ENCODE measurements at regions not wholly inside any gene's neighbourhood (a gene's known extent, or its start where the extent isn't known, plus 50 kb on each side); places are given as distances from the start of the nearest gene placed in this dataset.

DNA sequence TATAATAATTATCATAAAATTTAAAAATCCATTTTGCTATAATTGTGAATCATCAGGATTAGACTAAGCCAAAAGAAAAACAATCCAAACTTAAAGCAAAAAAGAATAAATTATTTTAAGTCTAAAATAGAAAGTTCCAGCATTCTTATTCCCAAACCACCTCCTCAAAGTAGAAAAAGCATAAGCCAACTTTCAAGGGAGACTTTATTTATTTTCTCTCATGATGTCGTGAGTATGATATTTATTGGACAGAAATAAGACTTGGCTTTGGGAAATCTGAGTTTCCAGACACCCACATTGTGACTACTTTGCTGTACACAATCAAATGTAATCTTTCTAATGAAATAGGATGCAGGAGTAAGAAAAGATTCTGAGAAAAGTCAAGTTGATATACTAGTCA is 372.1 kb downstream of the MTRR start:
- no peak for DNase-seq (ENCODE audit: low spot score)

DNA sequence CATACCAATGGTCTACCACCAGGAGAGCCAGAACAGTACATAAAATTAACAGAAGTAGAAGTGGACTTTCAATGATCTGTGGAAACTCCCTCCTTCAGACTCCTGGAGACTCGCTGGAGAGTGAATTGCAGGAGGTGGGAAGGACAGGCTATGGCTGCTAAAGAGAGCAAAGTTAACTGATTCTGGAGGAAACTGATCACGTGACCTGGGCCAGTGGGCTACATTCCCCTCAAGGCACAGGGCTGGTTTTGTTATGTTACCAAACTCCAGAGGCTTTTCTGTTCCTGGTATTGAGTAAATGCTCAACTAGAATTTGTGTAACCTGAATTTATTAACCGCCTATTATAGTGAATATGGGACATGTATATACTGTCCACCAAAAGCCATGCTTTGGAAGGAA is 372.6 kb downstream of the MTRR start:
- no peak for DNase-seq (ENCODE audit: low spot score)

DNA sequence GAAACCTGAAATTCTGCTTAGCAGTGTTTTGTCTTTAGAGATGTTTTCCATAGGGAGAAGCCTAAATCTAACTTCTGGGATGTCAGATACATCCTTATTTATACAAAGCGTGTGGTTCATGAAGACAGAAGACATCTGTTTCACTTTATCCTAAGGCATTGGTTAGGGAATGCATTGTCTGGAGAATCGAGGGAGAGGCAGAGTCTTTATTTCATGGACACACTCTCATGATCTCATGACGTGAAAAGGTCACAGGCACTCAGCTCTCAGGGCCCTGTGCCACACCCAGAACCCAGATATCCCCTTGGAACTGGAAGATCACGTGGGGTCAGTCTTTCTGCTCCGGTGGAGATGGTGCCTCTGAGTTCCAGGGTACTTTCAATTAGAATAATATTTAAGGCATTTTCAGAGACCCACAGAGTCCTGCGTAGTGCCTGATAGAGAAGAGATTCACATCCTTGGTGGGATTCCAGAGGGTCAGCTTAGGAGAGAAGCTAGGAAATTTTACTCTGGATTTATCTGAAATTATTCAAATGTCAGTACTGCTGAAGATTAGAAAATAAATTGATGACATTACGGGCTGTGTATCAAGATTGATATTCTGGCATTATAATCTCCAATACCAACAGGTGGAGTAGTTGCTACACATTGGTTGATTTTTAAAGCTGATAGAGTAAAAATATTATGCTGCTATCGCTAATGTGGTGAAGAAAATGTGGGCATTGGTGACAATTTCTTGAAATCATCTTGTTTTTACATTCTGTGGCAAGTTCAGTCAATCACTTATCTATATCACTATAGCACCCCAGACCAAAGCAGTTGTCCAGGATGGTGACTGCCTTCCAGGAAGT is 378.3 kb downstream of the MTRR start:
- no peak for DNase-seq (ENCODE audit: low spot score)

DNA sequence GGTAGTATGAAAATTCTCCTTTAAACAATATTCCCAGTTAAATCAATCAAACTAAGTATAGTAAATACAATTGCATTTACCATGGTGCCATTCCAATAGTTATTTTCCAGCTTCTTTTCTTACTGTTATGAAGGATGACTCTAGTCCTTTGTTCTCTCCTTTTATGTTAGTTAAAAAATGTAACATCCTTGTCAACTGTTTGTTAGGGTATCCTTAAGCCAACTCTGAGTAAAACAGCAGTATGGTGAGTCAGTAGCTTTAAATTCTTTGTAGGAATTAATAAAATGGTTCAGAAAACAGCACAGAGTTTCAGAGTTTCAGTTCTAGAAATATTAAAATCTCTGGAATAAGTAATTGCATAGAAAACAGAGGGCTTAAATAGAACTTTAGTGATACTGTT is 384.4 kb downstream of the MTRR start:
- no peak for DNase-seq (ENCODE audit: low spot score)

DNA sequence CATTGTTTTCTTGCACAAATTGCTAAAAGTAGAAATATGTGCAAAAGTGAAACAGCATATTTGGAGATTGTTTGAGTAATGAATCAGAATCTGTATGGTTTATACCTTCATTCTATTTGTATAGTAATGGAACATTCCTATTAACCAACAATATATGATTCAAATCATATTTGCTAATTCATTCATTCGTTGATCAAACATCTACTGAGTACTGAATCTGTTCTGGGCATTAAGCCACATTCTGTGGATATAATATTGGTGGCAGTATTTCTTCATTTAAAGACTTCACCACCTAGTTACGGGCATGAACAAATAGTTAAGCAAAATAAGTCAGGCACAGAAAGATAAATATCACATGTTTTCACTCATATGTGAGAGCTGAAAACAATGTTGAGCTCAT is 385.7 kb downstream of the MTRR start:
- no peak for DNase-seq (ENCODE audit: low spot score)

DNA sequence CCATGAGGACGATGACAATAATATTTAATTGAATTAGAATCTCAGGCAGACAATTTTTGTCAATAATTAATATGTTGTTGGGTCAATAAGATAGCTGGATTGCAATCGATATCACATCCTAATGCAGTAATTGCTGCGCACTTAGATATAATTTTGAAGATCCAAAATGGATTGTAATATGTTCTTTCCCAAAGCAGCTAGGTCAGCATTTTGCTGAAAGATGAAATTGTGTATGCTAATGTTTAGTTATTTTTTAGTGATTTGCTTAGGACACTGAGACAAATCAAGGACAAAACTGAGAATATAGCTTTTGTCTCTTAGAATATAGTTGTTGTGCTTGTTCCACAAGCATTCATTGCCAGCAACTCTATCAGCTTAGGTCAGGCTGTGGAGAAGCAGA is 389.9 kb downstream of the MTRR start:
- no peak for DNase-seq (ENCODE audit: low spot score)

DNA sequence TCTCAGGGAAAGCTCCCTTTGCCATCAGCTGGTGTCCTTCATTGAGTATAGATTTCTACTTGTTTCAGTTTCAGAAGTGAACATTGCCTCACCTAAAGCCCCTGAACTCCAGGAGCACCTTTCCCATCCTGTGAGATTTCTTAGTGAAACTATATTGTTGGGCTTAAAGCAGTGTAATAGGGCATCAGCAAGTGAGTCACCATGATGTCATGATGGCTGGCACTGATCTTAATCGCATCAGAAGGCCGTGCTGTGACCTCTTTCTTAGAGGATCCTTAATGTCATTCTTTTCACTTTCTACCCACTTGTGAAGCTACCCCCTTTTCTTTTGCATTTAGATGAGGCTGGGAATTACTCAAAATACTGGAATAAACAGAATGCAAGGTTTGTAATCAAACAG is 401.3 kb downstream of the MTRR start:
- DNase-seq (ENCODE audit: low spot score) = no peak

DNA sequence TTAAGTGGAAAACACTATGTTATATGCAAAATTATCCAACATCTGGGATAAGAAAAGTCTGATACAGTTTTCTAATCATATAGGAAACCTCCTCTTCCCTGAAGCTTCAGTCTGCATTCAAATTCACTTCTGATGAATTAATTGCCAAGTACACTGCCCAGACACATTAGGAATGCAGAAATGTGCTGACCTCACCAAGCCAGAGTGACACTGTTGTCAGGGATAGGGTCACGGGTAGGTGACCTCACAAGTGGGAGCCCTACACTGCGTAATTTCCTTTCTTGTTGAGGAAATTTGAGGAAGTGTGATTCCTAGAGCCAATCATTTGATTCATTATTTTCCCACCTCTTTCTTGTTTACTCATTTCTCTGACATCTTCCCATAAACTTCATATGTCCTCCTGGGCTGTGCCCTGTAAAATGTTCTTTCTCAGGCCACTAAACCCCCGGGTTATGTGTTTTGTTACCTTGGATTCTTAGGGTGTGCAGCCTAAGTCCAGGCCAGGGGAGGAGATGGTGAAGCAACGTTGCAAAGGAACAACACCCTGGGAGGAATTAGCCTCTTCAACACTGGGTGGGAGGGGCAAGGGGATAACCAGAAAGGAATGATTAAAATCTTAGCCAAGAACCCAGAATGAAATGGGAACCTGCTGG is 411.9 kb downstream of the MTRR start:
- DNase-seq (ENCODE audit: low spot score) = no peak

DNA sequence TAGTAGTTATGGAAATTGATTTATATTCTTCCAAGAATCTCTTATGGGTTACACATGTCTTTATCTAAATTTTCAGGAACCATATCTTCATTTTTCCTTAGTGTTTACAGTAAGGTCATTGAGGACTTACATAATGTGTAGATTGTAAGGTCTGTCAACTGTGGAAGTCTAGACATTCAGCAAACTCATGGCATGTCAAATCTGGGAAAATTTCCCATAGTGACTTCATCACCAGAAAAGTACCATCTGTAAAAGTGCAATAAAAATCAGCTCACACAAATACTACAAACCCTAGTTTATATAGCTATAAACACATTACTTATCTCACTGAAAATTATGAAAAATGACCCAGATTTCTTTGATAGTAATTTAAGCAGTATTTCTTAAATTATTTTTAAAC is 419.4 kb downstream of the MTRR start:
- no peak for DNase-seq (ENCODE audit: low spot score)

DNA sequence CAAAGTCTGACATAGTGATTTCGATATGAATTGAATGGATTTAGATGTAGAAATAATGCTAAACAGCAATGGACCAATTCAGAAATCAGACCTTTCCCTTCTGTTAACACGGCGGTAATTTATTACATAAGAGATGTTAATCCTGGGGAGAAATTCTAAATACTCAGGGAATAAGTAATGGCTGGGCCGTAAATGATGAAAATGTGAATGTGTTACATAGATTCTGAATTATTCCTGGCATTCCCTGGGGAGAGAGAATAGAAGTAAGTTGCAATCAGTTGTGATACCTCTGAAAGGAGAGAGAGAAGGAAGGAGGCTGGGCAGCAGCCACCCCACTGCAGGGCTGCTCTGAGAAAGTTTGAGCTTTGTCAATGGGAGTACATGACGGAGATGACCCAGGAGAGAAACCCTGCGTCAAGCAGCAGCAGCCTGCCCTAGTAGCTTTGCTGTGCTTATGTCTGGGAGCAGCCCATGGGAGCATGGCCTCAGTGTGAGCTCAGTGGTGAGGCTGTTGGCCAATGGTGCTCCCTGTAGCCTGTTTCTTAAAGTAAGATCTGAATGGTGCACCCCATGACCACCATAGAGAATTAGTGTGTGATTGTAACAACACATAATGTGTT is 420.1 kb downstream of the MTRR start:
- no peak for DNase-seq (ENCODE audit: low spot score)

DNA sequence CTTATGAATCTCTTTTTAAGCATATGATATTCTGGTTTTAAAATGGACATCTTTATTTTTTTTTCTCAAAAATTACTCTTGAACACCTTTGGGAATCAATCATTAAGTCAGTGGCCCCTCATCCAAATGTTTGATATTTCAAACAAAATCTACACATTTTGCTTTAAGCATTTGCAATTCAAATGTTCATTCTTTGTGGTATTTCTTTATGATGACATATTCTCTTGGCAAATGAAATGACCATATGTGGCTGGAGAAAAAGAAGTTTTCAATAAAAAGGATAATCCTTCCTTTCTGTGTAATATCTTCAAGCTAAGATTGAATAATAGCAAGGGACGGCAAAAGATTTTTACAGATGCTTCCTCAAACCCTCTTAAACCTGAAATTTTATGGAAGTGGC is 420.8 kb downstream of the MTRR start:
- DNase-seq (ENCODE audit: low spot score) = no peak

DNA sequence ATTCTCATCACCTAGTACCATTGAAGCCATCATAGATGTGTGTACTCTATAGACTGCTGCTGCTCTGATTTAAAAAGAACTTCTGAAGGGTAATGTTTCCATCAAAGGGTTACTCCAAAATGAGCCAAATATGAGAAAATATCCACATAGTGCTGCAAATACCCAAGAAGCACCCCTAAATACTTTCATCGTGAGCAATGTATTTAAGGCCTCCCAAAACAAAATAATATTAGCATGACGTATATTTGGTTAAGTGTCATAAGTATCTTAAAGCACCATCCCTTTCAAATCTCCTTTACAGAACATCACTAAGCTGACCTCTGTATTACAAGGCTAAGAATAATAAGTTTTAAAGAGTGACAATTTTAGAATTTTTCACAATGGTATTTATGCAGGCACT is 421.8 kb downstream of the MTRR start:
- no peak for DNase-seq (ENCODE audit: low spot score)

DNA sequence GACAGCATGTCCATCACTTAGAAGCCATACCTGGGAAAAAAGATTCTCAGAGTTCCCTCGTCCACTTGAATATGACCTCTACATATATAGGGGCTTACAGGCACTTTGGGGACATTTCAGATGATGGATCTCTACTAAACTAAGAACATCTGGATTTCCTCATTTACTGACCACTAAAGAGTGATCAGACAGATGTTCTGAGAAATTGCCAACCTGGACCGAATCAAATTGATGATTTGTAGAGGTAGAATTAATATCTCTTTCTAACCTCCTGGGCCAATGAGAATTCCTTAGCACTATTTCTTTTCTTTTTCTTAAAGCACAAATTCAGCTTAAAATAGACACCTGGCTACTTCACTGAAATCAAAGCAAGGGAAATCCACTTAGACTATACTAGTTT is 422.7 kb downstream of the MTRR start:
- DNase-seq (ENCODE audit: low spot score) = no peak

DNA sequence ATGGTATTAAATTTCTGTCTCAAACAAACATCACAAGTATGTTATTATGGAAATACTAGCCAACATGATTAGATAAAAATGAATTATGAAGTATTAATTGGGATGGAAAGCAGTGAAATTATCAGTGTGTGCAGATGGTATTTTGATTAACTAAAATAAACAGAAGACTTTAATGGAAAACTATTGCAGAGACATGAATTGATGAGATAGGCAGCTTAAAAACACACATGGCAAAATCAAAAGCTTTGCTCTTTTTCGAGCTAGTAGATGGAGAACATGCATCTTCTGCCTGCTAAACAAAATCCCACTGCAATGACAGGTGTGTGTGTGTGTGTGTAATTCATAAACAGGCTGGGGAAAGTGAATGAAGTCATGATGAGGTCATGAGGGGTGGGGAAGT is 426.2 kb downstream of the MTRR start:
- no peak for DNase-seq (ENCODE audit: low spot score)

DNA sequence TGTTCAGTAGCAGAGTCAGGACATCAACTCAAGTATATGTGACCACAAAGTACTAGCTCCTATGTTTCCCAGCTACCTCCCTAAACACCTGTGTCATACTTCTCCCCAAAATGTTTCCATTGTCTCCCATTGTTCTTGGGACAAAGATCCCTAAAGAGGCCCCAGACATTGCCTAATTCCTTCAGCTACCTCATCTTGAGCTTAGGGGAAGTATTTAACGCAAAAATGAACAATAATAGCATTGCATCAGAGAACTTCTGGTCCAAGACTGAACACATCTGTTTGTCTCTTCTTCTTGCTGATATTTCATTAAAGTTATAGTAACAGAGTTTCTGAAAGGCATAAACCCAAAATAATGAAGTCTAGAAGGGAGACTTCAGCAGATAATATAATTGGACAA is 430.8 kb downstream of the MTRR start:
- DNase-seq (ENCODE audit: low spot score) = no peak

DNA sequence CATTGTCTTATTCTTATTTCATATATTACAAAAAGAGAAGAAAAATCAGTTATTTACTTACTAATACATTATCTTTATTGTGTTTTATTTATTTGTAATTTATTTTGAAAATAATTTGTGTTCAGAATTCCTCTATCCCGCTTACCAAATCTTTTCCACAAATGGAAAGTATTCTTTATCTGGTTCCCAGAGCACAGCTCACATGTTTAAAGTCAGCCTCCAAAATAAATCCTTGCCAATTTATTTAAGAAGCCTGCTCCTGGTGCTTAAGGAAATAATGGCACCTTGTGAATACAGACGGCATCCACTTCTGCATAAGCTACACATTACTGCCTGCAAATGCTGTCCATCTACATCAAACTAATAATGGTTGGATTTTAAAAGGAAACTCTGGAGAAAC is 435.4 kb downstream of the MTRR start:
- DNase-seq (ENCODE audit: low spot score) = no peak

DNA sequence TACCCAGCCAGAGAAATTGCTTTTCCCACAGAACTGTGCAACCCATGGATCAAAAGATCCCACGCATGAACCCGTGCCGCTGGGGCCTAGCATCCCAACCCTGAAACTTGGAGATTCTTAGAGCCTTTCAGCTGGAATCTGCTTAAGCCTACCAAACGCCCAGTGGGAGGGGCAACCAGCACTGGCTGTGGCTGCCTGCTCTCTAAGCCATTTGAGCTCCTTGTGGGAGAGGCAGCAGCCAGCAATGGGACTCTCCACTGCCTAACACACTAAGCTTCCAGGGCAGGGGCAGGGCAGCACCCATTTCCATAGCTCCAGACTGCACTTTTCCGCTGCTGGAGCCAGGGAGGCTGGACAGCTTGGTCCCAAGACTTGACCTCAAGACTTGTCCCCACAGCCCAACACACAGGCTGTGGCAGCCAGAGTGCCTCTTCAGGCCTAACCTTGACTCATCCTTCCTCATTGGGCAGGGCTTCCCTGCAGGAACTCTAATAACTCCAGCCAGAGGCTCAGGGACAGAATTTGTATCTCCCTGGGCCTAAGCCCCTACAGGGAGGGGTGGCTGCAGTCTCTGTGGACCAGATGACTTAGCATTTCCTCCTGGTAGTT is 437.4 kb downstream of the MTRR start:
- DNase-seq (ENCODE audit: low spot score) = no peak

DNA sequence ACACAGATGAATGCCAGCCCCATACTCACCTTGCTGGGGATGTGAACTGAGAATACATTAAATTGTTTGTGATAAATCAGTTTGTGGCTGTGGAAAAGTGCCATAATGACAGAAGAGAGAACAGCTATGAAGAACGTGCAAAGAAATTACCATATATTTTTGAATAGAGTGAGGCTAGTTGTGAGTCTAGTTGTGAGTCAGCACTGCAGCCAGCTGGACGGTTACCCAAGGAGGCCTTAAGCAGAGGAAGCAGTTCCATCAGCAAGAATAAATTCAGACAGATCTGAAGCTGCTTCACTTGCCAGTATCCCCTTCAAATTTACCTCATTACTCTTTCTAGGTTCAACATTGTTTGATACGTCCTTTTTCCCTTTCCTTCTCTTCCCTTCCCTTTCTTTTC is 446.0 kb downstream of the MTRR start:
- no peak for DNase-seq (ENCODE audit: low spot score)

DNA sequence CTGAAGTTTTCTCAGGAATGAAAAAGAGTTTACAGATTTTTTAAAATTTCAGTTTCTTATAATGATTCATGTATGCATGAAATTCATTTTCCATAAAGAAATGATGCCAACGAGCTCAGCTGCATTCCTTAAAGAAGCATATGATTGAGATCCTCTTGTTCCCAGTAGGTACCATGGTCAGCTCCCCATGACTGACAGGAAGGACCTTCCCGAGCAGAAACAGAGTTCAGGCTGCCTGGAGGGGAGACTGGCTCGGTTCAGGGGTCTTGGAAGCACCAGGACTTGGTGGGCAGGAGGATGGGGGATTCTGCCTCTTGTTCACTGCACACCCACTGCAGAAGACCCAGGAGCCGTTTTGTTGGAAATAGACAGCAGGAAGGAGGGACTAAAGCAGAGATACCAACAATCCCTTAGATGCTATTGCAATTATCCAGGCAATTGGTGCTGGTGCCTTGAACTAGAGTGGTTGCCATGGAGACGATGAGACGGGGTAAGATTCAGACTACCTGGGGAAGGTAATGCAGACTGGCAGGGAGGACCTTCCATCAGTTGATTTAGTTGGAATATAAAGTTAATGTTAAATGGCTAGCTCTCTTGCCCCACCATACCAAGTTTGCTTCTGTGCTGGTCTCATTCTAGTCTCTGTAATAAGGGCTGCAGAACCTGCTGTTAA is 447.8 kb downstream of the MTRR start:
- DNase-seq (ENCODE audit: low spot score) = no peak

DNA sequence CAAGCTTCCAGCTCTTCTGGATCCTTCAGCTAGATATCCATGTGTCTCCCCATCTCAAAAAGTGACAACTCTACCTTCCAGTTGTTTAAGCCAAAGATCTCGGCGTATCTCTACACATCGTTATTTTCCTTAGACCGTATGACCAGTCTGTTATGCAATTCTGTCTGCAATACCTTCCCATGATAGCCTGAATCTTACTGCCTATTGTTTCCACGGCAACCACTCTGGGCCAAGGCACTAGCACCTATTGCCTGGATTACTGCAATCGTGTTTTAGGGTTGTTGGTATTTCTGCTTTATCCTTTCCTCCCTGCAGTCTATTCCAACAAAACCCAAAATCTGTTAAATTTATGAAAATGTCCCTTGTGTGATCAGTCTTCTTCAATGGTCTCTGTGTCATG is 448.4 kb downstream of the MTRR start:
- DNase-seq (ENCODE audit: low spot score) = no peak

DNA sequence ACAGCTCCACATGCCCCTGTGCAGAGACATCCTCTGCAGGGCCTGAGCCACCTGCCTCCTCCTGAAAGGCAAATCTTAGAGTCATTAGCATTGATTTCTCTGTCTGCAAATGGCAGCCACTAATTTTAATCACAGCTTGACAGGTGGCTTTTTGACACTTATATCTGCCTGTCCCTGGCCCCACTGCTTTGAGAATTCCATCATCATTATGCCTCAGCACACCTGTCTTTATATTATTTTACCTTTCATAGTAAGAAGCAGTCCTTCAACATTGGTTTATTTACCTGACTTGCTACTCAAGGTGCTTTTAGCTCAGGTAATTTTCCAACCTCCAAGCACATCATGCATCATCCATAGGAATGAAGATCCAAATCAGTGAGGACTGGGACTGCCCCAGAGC is 451.3 kb downstream of the MTRR start:
- no peak for DNase-seq (ENCODE audit: low spot score)

DNA sequence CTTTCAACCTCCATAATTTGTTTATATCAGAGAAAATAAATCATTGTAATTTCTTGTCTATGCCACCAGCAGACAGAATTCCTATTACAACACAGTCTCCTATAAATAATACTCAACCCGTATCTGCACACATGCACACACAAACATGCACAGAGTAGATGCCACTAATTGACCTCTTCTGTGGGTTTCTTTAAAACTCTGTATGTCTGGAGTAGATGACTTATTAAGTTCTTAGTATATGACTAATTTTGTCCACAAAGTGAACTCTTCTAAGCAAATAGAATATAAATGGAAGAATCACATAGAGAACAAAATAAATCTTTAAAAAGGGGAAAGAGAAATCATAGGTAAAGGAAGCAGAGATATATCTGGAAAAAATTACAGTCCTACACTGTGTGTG is 452.3 kb downstream of the MTRR start:
- DNase-seq (ENCODE audit: low spot score) = no peak

DNA sequence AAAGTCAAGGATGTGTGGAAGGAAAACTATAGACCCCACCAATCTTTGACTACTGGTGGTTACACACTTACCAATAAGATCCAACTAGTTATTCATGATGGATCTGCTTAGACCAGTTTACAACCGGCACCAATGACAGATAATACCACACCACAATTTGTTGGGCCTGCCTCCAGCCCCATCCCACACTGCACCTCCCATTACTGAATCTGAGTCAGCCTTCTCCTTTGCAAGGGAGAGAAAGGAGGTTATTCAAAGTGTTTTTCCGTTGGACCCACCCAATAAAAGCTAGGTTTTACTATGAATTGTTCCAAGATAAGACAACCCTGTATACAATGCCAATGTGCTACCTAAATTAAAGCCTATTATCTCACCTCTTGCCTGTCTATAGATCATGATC is 453.5 kb downstream of the MTRR start:
- DNase-seq (ENCODE audit: low spot score) = no peak
